ENCODE measurements at regions not wholly inside any gene's neighbourhood (a gene's known extent, or its start where the extent isn't known, plus 50 kb on each side); places are given as distances from the start of the nearest gene placed in this dataset.

- TF ChIP-seq CTCF (IDR thresholded peaks at IDR 0.05; ENCODE audit: low read depth, low read length, missing input control) (no peak), REST (IDR thresholded peaks at IDR 0.05) (no peak), TAF1 (conservative IDR thresholded peaks at IDR 0.05) (no peak), SP1 (IDR thresholded peaks at IDR 0.05) (no peak), ATF3 (IDR thresholded peaks at IDR 0.05) (no peak), MAX (IDR thresholded peaks at IDR 0.05) (no peak), HNF4A (conservative IDR thresholded peaks at IDR 0.05) (no peak), RAD21 (IDR thresholded peaks at IDR 0.05) (no peak), GABPA (IDR thresholded peaks at IDR 0.05 in 1 of 2, conservative IDR thresholded peaks at IDR 0.05 in 1 of 2) (no peak), JUND (IDR thresholded peaks at IDR 0.05) (no peak), FOXA1 (IDR thresholded peaks at IDR 0.05) (no peak), YY1 (IDR thresholded peaks at IDR 0.05) (no peak), EGR1 (IDR thresholded peaks at IDR 0.05; ENCODE audit: low read depth in 2 of 2) (no peak)
These were observed 683.5 kb upstream of the GRIA3 start for GRCh38 chrX:122500556-122500955.
